CD14-positive monocyte (primary cell): ENCODE measurements at regions not wholly inside any gene's neighbourhood (a gene's known extent, or its start where the extent isn't known, plus 50 kb on each side); places are given as distances from the start of the nearest gene placed in this dataset.
A peak's percentile ranks its signal among the peaks of the same experiment; 100 is the strongest.

Experiments
- DNase-seq, 3 donors: peaks; one replicate each; pipeline ENCODE4 v3.0.0-alpha.2; 2011 to 2022
- H2AFZ ChIP-seq: 2 replicates; pipeline ENCODE4 v1.6.0; 2012; ENCODE audit warnings: mild to moderate bottlenecking, low read depth, low read length, inconsistent platforms; ENCODE audit not compliant: insufficient read depth, poor library complexity, severe bottlenecking
- H3K27ac ChIP-seq, 2 donors: 1 replicate in 1 of 2; 2 replicates in 1 of 2; pipeline ENCODE4 v1.5.1; 2012 to 2013; ENCODE audit warnings: low read length in 2 of 2, control low read depth in 1 of 2, inconsistent platforms in 1 of 2, low read depth in 1 of 2, mild to moderate bottlenecking in 1 of 2
- H3K27me3 ChIP-seq, 2 donors: one replicate each; pipeline versions ENCODE4 v1.6.0 to v1.6.1; 2011 to 2013; ENCODE audit warnings: low read length in 2 of 2; ENCODE audit not compliant: control insufficient read depth in 2 of 2, insufficient read depth in 2 of 2
- H3K36me3 ChIP-seq, 2 donors: replicated peaks in 1 of 2; 1 replicate in 1 of 2; 2 replicates in 1 of 2; pipeline versions ENCODE4 v1.5.1 to v1.6.1; 2012 to 2013; ENCODE audit warnings: low read length in 2 of 2, control low read depth in 1 of 2, inconsistent platforms in 1 of 2, mild to moderate bottlenecking in 1 of 2; ENCODE audit not compliant: insufficient read depth in 2 of 2, control insufficient read depth in 1 of 2
- H3K4me1 ChIP-seq, 2 donors: 1 replicate in 1 of 2; 2 replicates in 1 of 2; pipeline versions ENCODE4 v1.5.1 to v1.6.1; 2012 to 2013; ENCODE audit warnings: low read length in 2 of 2, control low read depth in 1 of 2, inconsistent platforms in 1 of 2, mild to moderate bottlenecking in 1 of 2, moderate library complexity in 1 of 2; ENCODE audit not compliant: insufficient read depth in 2 of 2, control insufficient read depth in 1 of 2
- H3K4me2 ChIP-seq: replicated peaks from 2 replicates; pipeline ENCODE3; 2012; ENCODE audit warnings: low read length, moderate library complexity, mild to moderate bottlenecking; ENCODE audit not compliant: poor library complexity, severe bottlenecking; ENCODE audit errors: extremely low read depth
- H3K4me3 ChIP-seq, 3 experiments: fragments of 200-600 bp in 1 of 3; sonication (generic) in 1 of 3; replicated peaks in 1 of 3; 1 replicate in 2 of 3; 2 replicates in 1 of 3; pipeline ENCODE4 v1.5.1; 2011 to 2013; ENCODE audit warnings: low read length in 3 of 3, mild to moderate bottlenecking in 3 of 3, control low read depth in 2 of 3, low read depth in 2 of 3, inconsistent platforms in 1 of 3, moderate library complexity in 1 of 3
- H3K79me2 ChIP-seq: 2 replicates; pipeline ENCODE4 v1.6.0; 2012; ENCODE audit warnings: mild to moderate bottlenecking, control low read depth, inconsistent platforms, low read length, moderate library complexity; ENCODE audit not compliant: insufficient read depth
- H3K9ac ChIP-seq: 2 replicates; pipeline ENCODE4 v1.6.0; 2017; ENCODE audit warnings: low read length, mild to moderate bottlenecking; ENCODE audit not compliant: insufficient read depth, poor library complexity, severe bottlenecking
- H3K9me3 ChIP-seq, 2 donors: replicated peaks in 1 of 2; 1 replicate in 1 of 2; 2 replicates in 1 of 2; pipeline versions ENCODE4 v1.5.1 to v1.6.1; 2012 to 2013; ENCODE audit warnings: low read length in 2 of 2, control low read depth in 1 of 2; ENCODE audit not compliant: control insufficient read depth in 1 of 2, insufficient read depth in 1 of 2
- H4K20me1 ChIP-seq: 2 replicates; pipeline ENCODE4 v1.6.0; 2012; ENCODE audit warnings: mild to moderate bottlenecking, low read length, control low read depth, moderate library complexity; ENCODE audit not compliant: insufficient read depth
- H3K27ac Mint-ChIP-seq, 7 donors: one replicate each; pipeline ENCODE4 v1.8.0; 2020; ENCODE audit warnings: mild to moderate bottlenecking in 7 of 7, mixed read lengths in 7 of 7, moderate library complexity in 6 of 7, inconsistent platforms in 2 of 7
- H3K27me3 Mint-ChIP-seq, 3 donors: one replicate each; pipeline ENCODE4 v1.8.0; 2021 to 2022; ENCODE audit warnings: low read depth in 3 of 3, mild to moderate bottlenecking in 3 of 3, mixed read lengths in 3 of 3, moderate library complexity in 3 of 3, inconsistent platforms in 1 of 3
- H3K36me3 Mint-ChIP-seq, 2 donors: one replicate each; pipeline ENCODE4 v1.8.0; 2020; ENCODE audit warnings: mixed read lengths in 2 of 2, inconsistent platforms in 1 of 2, mild to moderate bottlenecking in 1 of 2
- H3K4me1 Mint-ChIP-seq: one replicate; pipeline ENCODE4 v1.8.0; 2020; ENCODE audit warnings: mild to moderate bottlenecking, mixed read lengths
- H3K4me3 Mint-ChIP-seq, 2 donors: one replicate each; pipeline ENCODE4 v1.8.0; 2020; ENCODE audit warnings: mild to moderate bottlenecking in 2 of 2, mixed read lengths in 2 of 2, moderate library complexity in 1 of 2
- H3K9me3 Mint-ChIP-seq, 7 donors: one replicate each; pipeline ENCODE4 v1.8.0; 2020 to 2022; ENCODE audit warnings: mixed read lengths in 7 of 7, mild to moderate bottlenecking in 6 of 7, moderate library complexity in 6 of 7, inconsistent platforms in 2 of 7
- CTCF ChIP-seq: fragments of 200-600 bp; IDR thresholded peaks from one replicate; pipeline ENCODE4 v1.8.0; 2022; ENCODE audit warnings: antibody characterized with exemption, mild to moderate bottlenecking
- WGBS: methylation state at CpG from one replicate; pipeline ENCODE4 v1.1.5; 2013; ENCODE audit warnings: missing lambda C conversion rate; ENCODE audit not compliant: insufficient coverage; 5-methylcytosine and 5-hydroxymethylcytosine counted together
- intact Hi-C, 2 donors: fragments of 100-400 bp; cut with micrococcal nuclease; formaldehyde crosslinking; loops; one replicate each; pipeline versions ENCODE4 v1.15.0 to v1.15.1; 2023

GRCh38 chr6:106739387-106739786, 110.0 kb downstream of the QRSL1 start:
- Histone ChIP-seq H3K4me1 (no peaks in the 10 kb centered on the region), H3K36me3 (no peaks in the 10 kb centered on the region), H3K9ac (no peak overlapping the region), H3K27ac (no peak overlapping the region), H3K4me3 (no peak overlapping the region), H4K20me1 (no peaks in the 10 kb centered on the region), H3K79me2 (no peaks in the 10 kb centered on the region), H3K9me3 (no peaks in the 10 kb centered on the region), H3K4me2 (no peak overlapping the region), H3K27me3 (no peaks in the 10 kb centered on the region), H2AFZ (no peak overlapping the region)
- WGBS: 92% methylated on average over 2 of the region's 5 CpGs
- H3K4me3 Mint-ChIP-seq: no peak overlapping the region
- no peaks in the 10 kb centered on the region for H3K4me1 Mint-ChIP-seq
- intact Hi-C loops: no loop called here
- no peak for DNase-seq
- no peak overlapping the region for H3K27ac Mint-ChIP-seq
- peaks cover 0 to 18% (median 9%) of the 10 kb centered on the region in 7 donors for H3K9me3 Mint-ChIP-seq
- H3K36me3 Mint-ChIP-seq: no peaks in the 10 kb centered on the region
- TF ChIP-seq CTCF: no peak
- peaks cover 3 to 5% (median 5%) of the 10 kb centered on the region in 3 donors for H3K27me3 Mint-ChIP-seq

GRCh38 chr6:106736502-106736901, 107.1 kb downstream of the QRSL1 start:
- TF ChIP-seq CTCF: no peak
- DNase-seq: no peak
- no peaks in the 10 kb centered on the region for H3K36me3 Mint-ChIP-seq
- Histone ChIP-seq H3K4me1 (no peaks in the 10 kb centered on the region), H3K27me3 (no peaks in the 10 kb centered on the region), H4K20me1 (no peaks in the 10 kb centered on the region), H3K4me3 (no peak overlapping the region), H3K36me3 (no peaks in the 10 kb centered on the region), H2AFZ (no peak overlapping the region), H3K79me2 (no peaks in the 10 kb centered on the region), H3K9me3 (no peaks in the 10 kb centered on the region), H3K27ac (no peak overlapping the region), H3K9ac (no peak overlapping the region), H3K4me2 (no peak overlapping the region)
- no CpG with 5 or more reads among the region's 2 CpGs for WGBS
- H3K4me3 Mint-ChIP-seq: no peak overlapping the region
- no peaks in the 10 kb centered on the region for H3K4me1 Mint-ChIP-seq
- peak overlapping the region in 1 of 7 donors; percentile 27 for H3K27ac Mint-ChIP-seq
- peaks cover 0 to 16% (median 8%) of the 10 kb centered on the region in 7 donors for H3K9me3 Mint-ChIP-seq
- peaks cover 3 to 6% (median 4%) of the 10 kb centered on the region in 3 donors for H3K27me3 Mint-ChIP-seq
- intact Hi-C loops: no loop called here
